Left lung (tissue), 4 donors: ENCODE measurements at regions not wholly inside any gene's neighbourhood (a gene's known extent, or its start where the extent isn't known, plus 50 kb on each side); places are given as distances from the start of the nearest gene placed in this dataset.
"Not testable (repeated sequence)": the region's sequence is repeated elsewhere in the genome, so short reads cannot be mapped to it uniquely, and the experiment has no call there.

Experiments
- ATAC-seq: fragments of 200-7000 bp; cut with Tn5 transposase; one replicate; pipeline ENCODE4 v1.9.1; 2020; ENCODE audit warnings: moderate library complexity
- DNase-seq, 4 donors: peaks; one replicate each; pipeline ENCODE4 v3.0.0-alpha.2; 2013 to 2020
- H3K27ac ChIP-seq, 2 donors: fragments of 200-600 bp; sonication (generic) in 1 of 2; one replicate each; pipeline versions ENCODE4 v1.5.0 to v1.8.0; 2020 to 2021
- H3K27me3 ChIP-seq, 2 donors: fragments of 200-600 bp; sonication (generic) in 1 of 2; one replicate each; pipeline versions ENCODE4 v1.5.0 to v1.8.0; 2020 to 2021
- H3K36me3 ChIP-seq, 2 donors: fragments of 200-600 bp; sonication (generic) in 1 of 2; one replicate each; pipeline versions ENCODE4 v1.5.0 to v1.8.0; 2020 to 2021
- H3K4me1 ChIP-seq, 2 donors: fragments of 200-600 bp; one replicate each; pipeline ENCODE4 v1.8.0; 2021
- H3K4me3 ChIP-seq, 2 donors: fragments of 200-600 bp; sonication (generic) in 1 of 2; one replicate each; pipeline versions ENCODE4 v1.5.0 to v1.8.0; 2020 to 2021; ENCODE audit warnings: mild to moderate bottlenecking in 1 of 2
- H3K9me3 ChIP-seq, 2 donors: fragments of 200-600 bp; sonication (generic) in 1 of 2; one replicate each; pipeline versions ENCODE4 v1.5.0 to v1.8.0; 2020 to 2021
- intact Hi-C, 2 donors: fragments of 100-400 bp; cut with DNase I; formaldehyde crosslinking; loops; one replicate each; pipeline versions ENCODE4 v1.11.2 to v1.14.2; 2022
- donor health status: DM: no; HTN: yes; CAD: no.
- donor health status: DM: no; HTN: no; CAD: no.

- H3K27ac ChIP-seq, H3K36me3 ChIP-seq, H3K27me3 ChIP-seq, ATAC-seq, intact Hi-C loops, H3K4me3 ChIP-seq, H3K4me1 ChIP-seq, DNase-seq: not testable (repeated sequence)
- peaks cover 0 to 18% of the 10 kb centered on the region in 2 donors for H3K9me3 ChIP-seq
Observed at GRCh38 chr13:18194631-18195364, 986.8 kb downstream of the TUBA3C start.

GRCh38 chr13:18194104-18194503 lies 987.5 kb downstream of the TUBA3C start:
- H3K36me3 ChIP-seq, H3K27me3 ChIP-seq, intact Hi-C loops, H3K4me1 ChIP-seq, DNase-seq, H3K27ac ChIP-seq, H3K4me3 ChIP-seq: not testable (repeated sequence)
- peaks cover 0 to 18% of the 10 kb centered on the region in 2 donors for H3K9me3 ChIP-seq
- peak; percentile 14 for ATAC-seq
